AG04449 (cell line): ENCODE measurements at regions not wholly inside any gene's neighbourhood (a gene's known extent, or its start where the extent isn't known, plus 50 kb on each side); places are given as distances from the start of the nearest gene placed in this dataset.

Experiments used
- CTCF ChIA-PET: fragments of 350-600 bp; formaldehyde crosslinking; extraction: SDS; loops from one replicate; lab custom pipeline; 2021; ENCODE audit warnings: antibody characterized with exemption; lab: Yijun Ruan, JAX
- POLR2A ChIA-PET: fragments of 400-600, 350-600 bp; formaldehyde crosslinking; extraction: SDS; loops from one replicate; lab custom pipeline; 2020; ENCODE audit warnings: antibody characterized with exemption, inconsistent platforms; lab: Yijun Ruan, JAX
- DNase-seq: peaks from one replicate; pipeline ENCODE4 v3.0.0-alpha.2; 2010; ENCODE audit warnings: low read depth, low spot score
- H3K4me3 ChIP-seq: 2 replicates; pipeline ENCODE4 v1.5.1; 2011; ENCODE audit warnings: low read depth, mild to moderate bottlenecking, control low read depth, low read length
- TF ChIP-seq, protein P1 (sequence below): IDR thresholded peaks from one replicate; pipeline ENCODE4 v1.5.1; 2011; ENCODE audit warnings: mild to moderate bottlenecking, moderate library complexity, low read length, control low read depth, inconsistent platforms; ENCODE audit not compliant: insufficient read depth; ENCODE audit errors: missing control alignments

DNA sequence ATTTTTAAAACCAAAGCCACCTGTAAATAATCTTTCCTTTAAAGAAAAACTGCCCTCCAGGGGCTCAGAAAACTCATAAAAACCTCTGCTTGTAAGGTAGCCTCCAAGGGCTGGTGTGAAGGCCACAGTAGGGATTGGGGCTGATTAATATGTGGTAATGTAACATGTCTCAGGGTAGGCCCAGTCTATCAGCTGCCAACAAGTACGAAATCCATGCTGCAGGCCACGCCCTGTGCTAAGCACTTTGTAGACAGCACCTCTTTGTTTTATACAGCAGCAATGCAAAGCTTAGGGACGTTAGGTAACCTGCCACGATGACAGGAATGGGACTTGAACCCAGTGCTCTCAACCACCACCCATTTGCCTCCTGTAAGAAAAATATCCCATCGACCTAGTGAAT, 65.6 kb upstream of the PRICKLE2 start:
- POLR2A ChIA-PET = no interaction called here
- no peak overlapping the region for H3K4me3 ChIP-seq
- CTCF ChIA-PET = interaction anchor here (1.6 kb wide), 1 partner anchor 194 kb away, joined by 5 read pairs; no protein-coding TSS in a partner anchor
- DNase-seq = no peak
- TF ChIP-seq, protein P1, sequence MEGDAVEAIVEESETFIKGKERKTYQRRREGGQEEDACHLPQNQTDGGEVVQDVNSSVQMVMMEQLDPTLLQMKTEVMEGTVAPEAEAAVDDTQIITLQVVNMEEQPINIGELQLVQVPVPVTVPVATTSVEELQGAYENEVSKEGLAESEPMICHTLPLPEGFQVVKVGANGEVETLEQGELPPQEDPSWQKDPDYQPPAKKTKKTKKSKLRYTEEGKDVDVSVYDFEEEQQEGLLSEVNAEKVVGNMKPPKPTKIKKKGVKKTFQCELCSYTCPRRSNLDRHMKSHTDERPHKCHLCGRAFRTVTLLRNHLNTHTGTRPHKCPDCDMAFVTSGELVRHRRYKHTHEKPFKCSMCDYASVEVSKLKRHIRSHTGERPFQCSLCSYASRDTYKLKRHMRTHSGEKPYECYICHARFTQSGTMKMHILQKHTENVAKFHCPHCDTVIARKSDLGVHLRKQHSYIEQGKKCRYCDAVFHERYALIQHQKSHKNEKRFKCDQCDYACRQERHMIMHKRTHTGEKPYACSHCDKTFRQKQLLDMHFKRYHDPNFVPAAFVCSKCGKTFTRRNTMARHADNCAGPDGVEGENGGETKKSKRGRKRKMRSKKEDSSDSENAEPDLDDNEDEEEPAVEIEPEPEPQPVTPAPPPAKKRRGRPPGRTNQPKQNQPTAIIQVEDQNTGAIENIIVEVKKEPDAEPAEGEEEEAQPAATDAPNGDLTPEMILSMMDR = no peak

DNA sequence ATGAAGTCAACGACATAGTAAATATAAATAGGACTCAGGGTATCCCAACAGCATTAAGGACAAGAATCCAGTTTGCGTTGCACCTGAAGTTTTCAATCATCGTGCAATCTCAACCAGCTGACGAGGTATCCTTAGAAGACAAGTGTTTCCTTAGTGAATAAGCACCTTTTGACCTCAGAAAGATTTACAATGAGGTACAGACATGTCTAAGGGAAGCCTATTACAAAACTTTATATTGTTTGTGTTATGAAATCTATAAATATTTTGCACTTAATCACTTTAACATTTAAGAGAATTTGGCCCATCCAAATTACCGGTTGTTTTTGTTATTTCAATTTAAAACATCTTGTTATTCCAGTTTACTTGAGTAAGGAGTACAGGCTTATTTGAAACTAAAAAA, 64.9 kb upstream of the PRICKLE2 start:
- TF ChIP-seq, protein P1 = no peak
- no peak overlapping the region for H3K4me3 ChIP-seq
- DNase-seq = no peak
- POLR2A ChIA-PET = no interaction called here
- CTCF ChIA-PET = interaction anchor here (1.0 to 1.6 kb wide), 2 partner anchors 194 to 260 kb away, joined by 3 to 5 read pairs; no protein-coding TSS in a partner anchor

DNA sequence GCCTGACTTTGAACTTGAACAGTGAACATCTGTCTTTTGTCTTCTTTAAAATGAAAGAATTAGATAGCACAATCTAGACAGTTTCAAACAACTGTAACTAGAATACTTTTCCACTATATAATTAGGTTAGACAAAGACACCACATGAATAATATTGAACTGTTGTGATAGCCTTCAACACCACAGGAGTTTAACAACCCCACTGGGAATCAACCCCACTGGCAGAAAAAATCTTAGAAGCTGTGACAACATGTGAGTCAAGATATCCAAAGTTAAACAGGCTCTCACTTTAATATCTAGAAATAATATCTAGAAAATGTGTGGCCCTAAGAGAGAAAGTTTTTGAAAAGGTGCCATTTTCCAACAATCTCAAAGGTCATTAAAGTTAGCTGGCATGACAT, 64.4 kb upstream of the PRICKLE2 start:
- POLR2A ChIA-PET = no interaction called here
- DNase-seq = no peak
- no peak overlapping the region for H3K4me3 ChIP-seq
- CTCF ChIA-PET = interaction anchor here (1.0 to 1.6 kb wide), 3 partner anchors 195 to 266 kb away, joined by 3 to 5 read pairs (median 3); partner anchors contain the start of gene PSMD6
- TF ChIP-seq, protein P1 = no peak

DNA sequence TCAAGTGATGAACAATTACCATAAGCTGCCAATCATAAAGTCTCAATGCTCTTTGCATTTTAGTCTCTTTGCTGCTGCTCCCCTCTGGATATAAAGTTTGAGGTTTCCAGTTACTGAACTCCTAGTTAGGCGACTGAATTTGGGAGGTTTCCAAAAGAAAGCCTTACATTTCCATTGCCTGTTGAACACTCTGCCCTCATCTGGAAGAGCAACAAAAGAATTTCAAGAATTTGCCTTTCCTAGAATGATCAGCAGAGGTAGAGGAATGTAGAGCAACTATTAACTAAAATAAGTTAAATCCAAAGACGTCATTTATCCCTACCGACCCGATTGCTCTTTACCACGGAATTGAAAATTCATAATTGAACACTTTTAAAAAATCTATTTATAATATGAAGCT, 53.4 kb upstream of the PRICKLE2 start:
- ChIA-PET CTCF (interaction anchor here (0.8 to 1.2 kb wide), 4 partner anchors 9 to 255 kb away, joined by 3 to 4 read pairs (median 3); partner anchors contain the start of gene PSMD6), POLR2A (no interaction called here)
- H3K4me3 ChIP-seq = no peak overlapping the region
- TF ChIP-seq, protein P1 = no peak
- DNase-seq = no peak

DNA sequence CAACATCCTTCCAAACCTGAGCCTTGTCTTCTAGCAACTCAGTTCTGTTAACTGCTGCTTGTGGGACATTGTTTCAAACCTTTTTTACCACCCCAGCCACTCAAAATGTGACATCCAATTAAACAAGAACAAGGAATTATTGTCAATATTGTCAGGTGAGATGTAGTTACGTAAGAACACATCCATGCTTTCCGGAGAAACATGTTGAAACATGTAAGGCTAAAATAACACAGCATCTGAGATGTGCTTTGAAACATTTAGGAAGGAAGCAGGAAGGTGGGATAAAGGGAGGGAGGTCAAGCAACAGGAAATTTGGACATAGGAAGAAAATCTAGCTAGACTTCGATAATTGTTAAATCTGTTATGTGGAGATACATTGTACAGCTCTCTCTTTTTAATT, 50.9 kb upstream of the PRICKLE2 start:
- H3K4me3 ChIP-seq = no peak overlapping the region
- ChIA-PET POLR2A (no interaction called here), CTCF (no interaction called here)
- no peak for DNase-seq
- TF ChIP-seq, protein P1 = no peak
